OCI-LY7 (cell line): ENCODE measurements at regions not wholly inside any gene's neighbourhood (a gene's known extent, or its start where the extent isn't known, plus 50 kb on each side); places are given as distances from the start of the nearest gene placed in this dataset.

Source experiments
- EZH2phosphoT487 ChIP-seq: fragments of 200-600 bp; sonication (generic); IDR thresholded peaks from 2 replicates; pipeline ENCODE4 v1.6.1; 2018; ENCODE audit warnings: low read depth, borderline replicate concordance, mild to moderate bottlenecking, mixed run types, antibody characterized with exemption, low read length, moderate library complexity, mixed read lengths
- TF ChIP-seq, protein P1 (sequence below): fragments of 200-600 bp; sonication (generic); conservative IDR thresholded peaks from 2 replicates; pipeline ENCODE4 v1.5.1; 2014; ENCODE audit warnings: mild to moderate bottlenecking, antibody characterized with exemption, low read length, moderate library complexity, mixed read lengths

DNA sequence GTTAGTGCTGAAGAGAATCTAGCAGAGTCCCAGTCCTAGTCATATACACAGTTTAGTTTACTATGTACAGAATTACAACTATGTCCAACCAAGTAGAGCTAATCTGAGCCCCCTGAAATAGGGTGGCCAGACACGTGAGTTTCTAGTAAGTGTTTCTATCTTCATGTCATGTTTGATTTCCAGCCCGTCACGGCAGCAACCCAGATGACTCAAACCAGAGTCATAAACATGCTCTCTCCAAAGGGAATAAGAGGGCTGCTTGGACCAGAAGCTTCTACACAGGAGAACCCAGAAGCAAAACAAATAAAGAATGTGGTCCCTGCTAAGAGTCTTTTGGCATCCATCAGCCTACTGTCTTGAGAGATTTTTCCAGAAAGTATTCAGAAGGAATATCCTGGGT lies 64.9 kb upstream of the WIPF1 start:
- TF ChIP-seq, protein P1, sequence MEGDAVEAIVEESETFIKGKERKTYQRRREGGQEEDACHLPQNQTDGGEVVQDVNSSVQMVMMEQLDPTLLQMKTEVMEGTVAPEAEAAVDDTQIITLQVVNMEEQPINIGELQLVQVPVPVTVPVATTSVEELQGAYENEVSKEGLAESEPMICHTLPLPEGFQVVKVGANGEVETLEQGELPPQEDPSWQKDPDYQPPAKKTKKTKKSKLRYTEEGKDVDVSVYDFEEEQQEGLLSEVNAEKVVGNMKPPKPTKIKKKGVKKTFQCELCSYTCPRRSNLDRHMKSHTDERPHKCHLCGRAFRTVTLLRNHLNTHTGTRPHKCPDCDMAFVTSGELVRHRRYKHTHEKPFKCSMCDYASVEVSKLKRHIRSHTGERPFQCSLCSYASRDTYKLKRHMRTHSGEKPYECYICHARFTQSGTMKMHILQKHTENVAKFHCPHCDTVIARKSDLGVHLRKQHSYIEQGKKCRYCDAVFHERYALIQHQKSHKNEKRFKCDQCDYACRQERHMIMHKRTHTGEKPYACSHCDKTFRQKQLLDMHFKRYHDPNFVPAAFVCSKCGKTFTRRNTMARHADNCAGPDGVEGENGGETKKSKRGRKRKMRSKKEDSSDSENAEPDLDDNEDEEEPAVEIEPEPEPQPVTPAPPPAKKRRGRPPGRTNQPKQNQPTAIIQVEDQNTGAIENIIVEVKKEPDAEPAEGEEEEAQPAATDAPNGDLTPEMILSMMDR = no peak
- TF ChIP-seq EZH2phosphoT487 = no peak
